ENCODE measurements at regions not wholly inside any gene's neighbourhood (a gene's known extent, or its start where the extent isn't known, plus 50 kb on each side); places are given as distances from the start of the nearest gene placed in this dataset.
A peak's percentile ranks its signal among the peaks of the same experiment; 100 is the strongest.

GRCh38 chr4:38396091-38396490 lies 267.9 kb upstream of the KLF3 start:
- no peak overlapping the region for H4K5ac ChIP-seq (ENCODE audit: insufficient read length, low read depth, low read length)
- H3K27me3 ChIP-seq (replicated peaks in 1 of 4; ENCODE audit: control insufficient read depth in 3 of 4, extremely low read depth in 1 of 4, insufficient read depth in 3 of 4, low read length in 3 of 4) = no peaks in the 10 kb centered on the region
- no peaks in the 10 kb centered on the region for H3K79me2 ChIP-seq (ENCODE audit: control insufficient read depth in 1 of 2, insufficient read depth in 2 of 2, low read length in 2 of 2)
- H3K36me3 ChIP-seq (ENCODE audit: control insufficient read depth in 2 of 4, insufficient read depth in 4 of 4, low read length in 3 of 4) = peaks cover 0 to 3% (median 0%) of the 10 kb centered on the region in 4 experiments; a peak in 1 of 8 replicates
- H2BK15ac ChIP-seq (ENCODE audit: low read length) = no peak overlapping the region
- H3K23ac ChIP-seq (ENCODE audit: insufficient read length) = no peak overlapping the region
- H2BK20ac ChIP-seq (ENCODE audit: low read length) = no peak overlapping the region
- ChIA-PET POLR2A (ENCODE audit: partially characterized antibody) (no interaction called here), CTCF (ENCODE audit: partially characterized antibody) (interaction anchor here (0.9 kb wide), 1 partner anchor 77 kb away, joined by 8 read pairs; no protein-coding TSS in a partner anchor)
- no peak overlapping the region for H2BK120ac ChIP-seq (replicated peaks; ENCODE audit: low read depth, low read length)
- no peak overlapping the region for H3K4ac ChIP-seq (replicated peaks; ENCODE audit: insufficient read length, low read depth, low read length)
- H4K8ac ChIP-seq (ENCODE audit: extremely low read depth, insufficient read depth, low read length) = no peak overlapping the region
- no peak overlapping the region for H3K18ac ChIP-seq (ENCODE audit: extremely low read depth, low read length)
- no peaks in the 10 kb centered on the region for H4K20me1 ChIP-seq (replicated peaks in 1 of 2; ENCODE audit: control insufficient read depth in 1 of 2, insufficient read depth in 2 of 2, low read length in 2 of 2)
- FAIRE-seq = no peak
- DNase-seq (ENCODE audit: low read depth in 1 of 2, low spot score in 2 of 2) = no peak
- H3K9me3 ChIP-seq (ENCODE audit: insufficient read depth in 2 of 2, low read depth in 1 of 2, low read length in 1 of 2) = peaks cover 8 to 23% of the 10 kb centered on the region in 2 experiments
- WGBS, 2 experiments (ENCODE audit: extremely low coverage in 1 of 2, insufficient coverage in 1 of 2, insufficient read length in 1 of 2, insufficient replicate concordance in 2 of 2, low coverage in 1 of 2, low lambda C conversion rate in 2 of 2, missing lambda C conversion rate in 1 of 2) = 87% methylated on average over 3 of the region's 3 CpGs; no CpG with 5 or more reads in 1 of the 2 experiments
- H2BK12ac ChIP-seq (ENCODE audit: low read depth, low read length) = no peak overlapping the region
- no peak overlapping the region for H3K4me2 ChIP-seq (ENCODE audit: insufficient read depth in 1 of 2, low read depth in 2 of 2, low read length in 2 of 2)
- H2AK5ac ChIP-seq (ENCODE audit: low read depth, low read length) = no peak overlapping the region
- no peak overlapping the region for H3K4me3 ChIP-seq (ENCODE audit: extremely low read depth in 1 of 4, insufficient read depth in 2 of 4, low read depth in 3 of 4, low read length in 4 of 4)
- no peak overlapping the region for H2AFZ ChIP-seq (ENCODE audit: low read length)
- no peak overlapping the region for H3K14ac ChIP-seq (ENCODE audit: insufficient read length)
- no peak overlapping the region for H2BK5ac ChIP-seq (ENCODE audit: low read depth, low read length)
- H4K91ac ChIP-seq (replicated peaks; ENCODE audit: insufficient read length, low read length) = no peak overlapping the region
- no peaks in the 10 kb centered on the region for H3K4me1 ChIP-seq (replicated peaks in 1 of 4; ENCODE audit: control insufficient read depth in 3 of 4, insufficient read depth in 4 of 4, low read length in 3 of 4)
- peak overlapping the region in 1 of 4 experiments; percentile 13; a peak in 1 of 7 replicates for H3K9ac ChIP-seq (replicated peaks in 1 of 4; ENCODE audit: extremely low read depth in 1 of 4, low read depth in 3 of 4, low read length in 3 of 4)
- no peaks in the 10 kb centered on the region for H3K79me1 ChIP-seq (ENCODE audit: low read depth, low read length)
- no peaks in the 10 kb centered on the region for H3K23me2 ChIP-seq (ENCODE audit: low read depth, low read length)
- no peak overlapping the region for H3K27ac ChIP-seq (ENCODE audit: low read depth, low read length)
- no peak overlapping the region for H3K56ac ChIP-seq (replicated peaks; ENCODE audit: insufficient read length, low read depth, low read length)
- TF ChIP-seq TCF12 (IDR thresholded peaks at IDR 0.05; ENCODE audit: low read depth, low read length) = no peak
- TF ChIP-seq KDM4A (IDR thresholded peaks at IDR 0.05; ENCODE audit: low read depth, low read length, severe bottlenecking) = no peak
- no peak for TF ChIP-seq TAF1 (IDR thresholded peaks at IDR 0.05; ENCODE audit: low read depth, low read length)
